Body of pancreas (tissue), 4 donors: ENCODE measurements at regions not wholly inside any gene's neighbourhood (a gene's known extent, or its start where the extent isn't known, plus 50 kb on each side); places are given as distances from the start of the nearest gene placed in this dataset.

Experiments used
- ATAC-seq: fragments of 150-250 bp; one replicate; pipeline ENCODE4 v1.9.1; 2016
- DNase-seq, 4 donors: peaks; one replicate each; pipeline ENCODE4 v3.0.0-alpha.2; 2019
- H3K27ac ChIP-seq, 4 donors: fragments of 200-600 bp; sonication (generic); 1 replicate in 3 of 4; 2 replicates in 1 of 4; pipeline versions ENCODE4 v1.5.1 to v1.6.1; 2016 to 2019; ENCODE audit warnings: mild to moderate bottlenecking in 1 of 4, mixed read lengths in 1 of 4, moderate library complexity in 1 of 4
- H3K27me3 ChIP-seq, 2 donors: fragments of 200-600 bp; sonication (generic); one replicate each; pipeline ENCODE4 v1.6.0; 2016; ENCODE audit warnings: mild to moderate bottlenecking in 1 of 2
- H3K36me3 ChIP-seq, 2 donors: fragments of 200-600 bp; sonication (generic); replicated peaks in 1 of 2; 2 replicates each; pipeline ENCODE4 v1.5.1; 2016; ENCODE audit warnings: low read depth in 2 of 2; ENCODE audit not compliant: insufficient read depth in 1 of 2
- H3K4me1 ChIP-seq: fragments of 200-600 bp; sonication (generic); one replicate; pipeline ENCODE4 v1.6.0; 2016
- H3K4me3 ChIP-seq, 2 donors: fragments of 200-600 bp; sonication (generic); 1 replicate in 1 of 2; 2 replicates in 1 of 2; pipeline ENCODE4 v1.5.1; 2016 to 2019
- H3K9me3 ChIP-seq, 3 donors: fragments of 200-600 bp; sonication (generic); 1 replicate in 2 of 3; 2 replicates in 1 of 3; pipeline ENCODE4 v1.5.1; 2016
- CTCF ChIP-seq, 7 experiments: fragments of 450-650 bp in 4 of 7; fragments of 200-600 bp in 3 of 7; sonication (generic) in 3 of 7; IDR thresholded peaks; one replicate each; pipeline ENCODE4 v1.5.1; 2016 to 2019; ENCODE audit warnings: antibody characterized with exemption in 7 of 7
- POLR2A ChIP-seq, 3 donors: fragments of 450-650 bp; IDR thresholded peaks; one replicate each; pipeline ENCODE4 v1.6.1; 2016; ENCODE audit warnings: antibody characterized with exemption in 3 of 3, mild to moderate bottlenecking in 2 of 3
- WGBS, 2 donors: methylation state at CpG; one replicate each; pipeline ENCODE4 v1.1.5; 2017; 5-methylcytosine and 5-hydroxymethylcytosine counted together
- intact Hi-C: fragments of 100-400 bp; cut with DNase I; formaldehyde crosslinking; loops from one replicate; pipeline ENCODE4 v1.15.1; 2023

GRCh38 chr4:177012918-177013545, 220.3 kb upstream of the VEGFC start:
- Histone ChIP-seq H3K27me3 (no peaks in the 10 kb centered on the region), H3K36me3 (no peaks in the 10 kb centered on the region), H3K4me1 (no peaks in the 10 kb centered on the region), H3K27ac (no peak overlapping the region), H3K4me3 (no peak overlapping the region), H3K9me3 (peaks cover 0 to 19% (median 0%) of the 10 kb centered on the region in 3 donors)
- TF ChIP-seq CTCF (IDR thresholded peaks at IDR 0.05), result no peak
- no peak for TF ChIP-seq POLR2A (IDR thresholded peaks at IDR 0.05)
- 65 to 100% methylated on average over 1 of the region's 1 CpG for WGBS, 2 donors
- intact Hi-C loops, result no loop called here
- no peak for DNase-seq
- no peak for ATAC-seq

- H3K27ac ChIP-seq, result no peak overlapping the region
- no peaks in the 10 kb centered on the region for H3K36me3 ChIP-seq
- peaks cover 0 to 19% (median 0%) of the 10 kb centered on the region in 3 donors for H3K9me3 ChIP-seq
- ATAC-seq, result no peak
- no peak for DNase-seq
- H3K27me3 ChIP-seq, result no peaks in the 10 kb centered on the region
- H3K4me3 ChIP-seq, result no peak overlapping the region
- WGBS, 2 donors, result 21 to 23% methylated on average over 1 of the region's 1 CpG
- H3K4me1 ChIP-seq, result no peaks in the 10 kb centered on the region
- TF ChIP-seq CTCF (IDR thresholded peaks at IDR 0.05) (no peak), POLR2A (IDR thresholded peaks at IDR 0.05) (no peak)
- intact Hi-C loops, result no loop called here
Measured at GRCh38 chr4:177016541-177017141, 223.9 kb upstream of the VEGFC start.

- 50 to 62% methylated on average over 3 of the region's 3 CpGs for WGBS, 2 donors
Measured at GRCh38 chr4:177023951-177024350, 231.2 kb upstream of the VEGFC start.

GRCh38 chr4:177032341-177032740, 239.6 kb upstream of the VEGFC start:
- intact Hi-C loops, result no loop called here
- H3K27ac ChIP-seq, result no peak overlapping the region
- DNase-seq (no peak), ATAC-seq (no peak)
- TF ChIP-seq POLR2A (IDR thresholded peaks at IDR 0.05) (no peak), CTCF (IDR thresholded peaks at IDR 0.05) (no peak)
- no peaks in the 10 kb centered on the region for H3K27me3 ChIP-seq
- 25 to 50% methylated on average over 1 of the region's 1 CpG for WGBS, 2 donors
- no peaks in the 10 kb centered on the region for H3K9me3 ChIP-seq
- H3K4me1 ChIP-seq, result no peaks in the 10 kb centered on the region
- no peaks in the 10 kb centered on the region for H3K36me3 ChIP-seq
- H3K4me3 ChIP-seq, result no peak overlapping the region

More at GRCh38 chr4:177023951-177024350, 231.2 kb upstream of the VEGFC start:
- Histone ChIP-seq H3K4me1 (no peaks in the 10 kb centered on the region), H3K27ac (no peak overlapping the region), H3K36me3 (no peaks in the 10 kb centered on the region), H3K27me3 (no peaks in the 10 kb centered on the region), H3K9me3 (no peaks in the 10 kb centered on the region), H3K4me3 (no peak overlapping the region)
- ATAC-seq (no peak), DNase-seq (no peak)
- intact Hi-C loops, result no loop called here
- TF ChIP-seq CTCF (IDR thresholded peaks at IDR 0.05) (no peak), POLR2A (IDR thresholded peaks at IDR 0.05) (no peak)

- TF ChIP-seq POLR2A (IDR thresholded peaks at IDR 0.05) (no peak), CTCF (IDR thresholded peaks at IDR 0.05) (no peak)
- Histone ChIP-seq H3K36me3 (no peaks in the 10 kb centered on the region), H3K27ac (no peak overlapping the region), H3K27me3 (no peaks in the 10 kb centered on the region), H3K4me3 (no peak overlapping the region), H3K9me3 (no peaks in the 10 kb centered on the region), H3K4me1 (no peaks in the 10 kb centered on the region)
- intact Hi-C loops, result no loop called here
- 49 to 65% methylated on average over 3 of the region's 3 CpGs for WGBS, 2 donors
- DNase-seq (no peak), ATAC-seq (no peak)
Measured at GRCh38 chr4:177033135-177033534, 240.4 kb upstream of the VEGFC start.
